ENCODE measurements at regions not wholly inside any gene's neighbourhood (a gene's known extent, or its start where the extent isn't known, plus 50 kb on each side); places are given as distances from the start of the nearest gene placed in this dataset.

DNA sequence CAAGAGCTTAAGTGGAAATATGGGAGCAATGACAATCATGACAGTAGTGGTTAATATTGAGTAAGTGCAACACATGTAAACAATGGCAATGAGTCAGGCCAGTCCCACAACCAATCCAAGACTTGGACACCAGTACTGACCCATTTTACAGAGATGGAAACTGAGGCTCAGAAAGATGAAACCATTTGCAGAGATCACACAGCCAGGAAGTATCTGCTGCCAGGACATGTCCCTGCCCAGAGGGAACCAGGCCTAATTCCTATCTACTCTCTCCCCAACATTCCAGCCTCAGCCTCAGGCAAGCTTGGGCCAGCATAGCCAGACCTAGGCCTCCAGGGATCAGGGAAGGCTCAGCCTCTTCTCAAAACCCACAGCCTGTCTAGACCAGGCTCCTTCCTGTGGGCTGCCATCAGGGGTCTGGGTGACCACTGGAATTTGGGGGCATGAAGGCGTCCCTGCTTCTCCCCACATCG is 395.1 kb downstream of the MN1 start:
- no peak overlapping the region for H3K27ac ChIP-seq (ENCODE audit: low read depth, low read length)
- H2BK15ac ChIP-seq (ENCODE audit: low read length), result peak overlapping the region; percentile 46; the same call in 1 of the 2 replicates
- no peak for TF ChIP-seq HDAC2 (IDR thresholded peaks at IDR 0.05; ENCODE audit: borderline replicate concordance in 1 of 2, low read depth in 2 of 2, low read length in 2 of 2)
- peak; percentile 65 for TF ChIP-seq KDM1A (IDR thresholded peaks at IDR 0.05; ENCODE audit: borderline replicate concordance, low read length)
- no peak for TF ChIP-seq CTBP2 (IDR thresholded peaks at IDR 0.05; ENCODE audit: borderline replicate concordance, insufficient read depth, insufficient read length, low read length)
- no peak for TF ChIP-seq SIRT6 (IDR thresholded peaks at IDR 0.05; ENCODE audit: low read length)
- no peak for TF ChIP-seq RXRA (IDR thresholded peaks at IDR 0.05; ENCODE audit: insufficient read depth, low read depth, low read length)
- H3K9ac ChIP-seq (replicated peaks in 1 of 4; ENCODE audit: extremely low read depth in 1 of 4, low read depth in 3 of 4, low read length in 3 of 4), result no peak overlapping the region
- no peak overlapping the region for H4K91ac ChIP-seq (replicated peaks; ENCODE audit: insufficient read length, low read length)
- H3K4me1 ChIP-seq (replicated peaks in 1 of 4; ENCODE audit: control insufficient read depth in 3 of 4, insufficient read depth in 4 of 4, low read length in 3 of 4), result peaks cover 0 to 4% (median 1%) of the 10 kb centered on the region in 4 experiments; a peak in 4 of 7 replicates
- H4K8ac ChIP-seq (ENCODE audit: extremely low read depth, insufficient read depth, low read length), result no peak overlapping the region
- H3K27me3 ChIP-seq (replicated peaks in 1 of 4; ENCODE audit: control insufficient read depth in 3 of 4, extremely low read depth in 1 of 4, insufficient read depth in 3 of 4, low read length in 3 of 4), result no peaks in the 10 kb centered on the region
- no peaks in the 10 kb centered on the region for H3K23me2 ChIP-seq (ENCODE audit: low read depth, low read length)
- ChIA-PET POLR2A (ENCODE audit: partially characterized antibody) (no interaction called here), CTCF (ENCODE audit: partially characterized antibody) (interaction anchor here (0.7 to 3.3 kb wide), 28 partner anchors 8 to 576 kb away, joined by 3 to 15 read pairs (median 4); no protein-coding TSS in a partner anchor)
- H3K36me3 ChIP-seq (ENCODE audit: control insufficient read depth in 2 of 4, insufficient read depth in 4 of 4, low read length in 3 of 4), result no peaks in the 10 kb centered on the region
- H3K79me2 ChIP-seq (ENCODE audit: control insufficient read depth in 1 of 2, insufficient read depth in 2 of 2, low read length in 2 of 2), result no peaks in the 10 kb centered on the region
- H3K14ac ChIP-seq (ENCODE audit: insufficient read length), result no peak overlapping the region
- H2BK20ac ChIP-seq (ENCODE audit: low read length), result peak overlapping the region; percentile 80; the same call in 1 of the 2 replicates
- H3K9me3 ChIP-seq (ENCODE audit: insufficient read depth in 2 of 2, low read depth in 1 of 2, low read length in 1 of 2), result no peaks in the 10 kb centered on the region
- H4K5ac ChIP-seq (ENCODE audit: insufficient read length, low read depth, low read length), result no peak overlapping the region
- no peak for DNase-seq (ENCODE audit: low read depth in 1 of 2, low spot score in 2 of 2)
- no peaks in the 10 kb centered on the region for H3K79me1 ChIP-seq (ENCODE audit: low read depth, low read length)
- no peak overlapping the region for H3K4me3 ChIP-seq (ENCODE audit: extremely low read depth in 1 of 4, insufficient read depth in 2 of 4, low read depth in 3 of 4, low read length in 4 of 4)
- H2BK5ac ChIP-seq (ENCODE audit: low read depth, low read length), result peak overlapping the region; percentile 52; the same call in 1 of the 2 replicates
- WGBS, 2 experiments (ENCODE audit: extremely low coverage in 1 of 2, insufficient coverage in 1 of 2, insufficient read length in 1 of 2, insufficient replicate concordance in 2 of 2, low coverage in 1 of 2, low lambda C conversion rate in 2 of 2, missing lambda C conversion rate in 1 of 2), result 94% methylated on average over 2 of the region's 2 CpGs; no CpG with 5 or more reads in 1 of the 2 experiments
- no peak overlapping the region for H3K56ac ChIP-seq (replicated peaks; ENCODE audit: insufficient read length, low read depth, low read length)
- H2AFZ ChIP-seq (ENCODE audit: low read length), result no peak overlapping the region
- no peak overlapping the region for H3K23ac ChIP-seq (ENCODE audit: insufficient read length)
- no peak overlapping the region for H3K4me2 ChIP-seq (ENCODE audit: insufficient read depth in 1 of 2, low read depth in 2 of 2, low read length in 2 of 2)
- H2AK5ac ChIP-seq (ENCODE audit: low read depth, low read length), result no peak overlapping the region
- no peak for FAIRE-seq
- H4K20me1 ChIP-seq (replicated peaks in 1 of 2; ENCODE audit: control insufficient read depth in 1 of 2, insufficient read depth in 2 of 2, low read length in 2 of 2), result no peaks in the 10 kb centered on the region
- peak overlapping the region; percentile 75; the same call in 1 of the 2 replicates for H2BK12ac ChIP-seq (ENCODE audit: low read depth, low read length)
- no peak overlapping the region for H3K4ac ChIP-seq (replicated peaks; ENCODE audit: insufficient read length, low read depth, low read length)
- H2BK120ac ChIP-seq (replicated peaks; ENCODE audit: low read depth, low read length), result no peak overlapping the region
- no peak overlapping the region for H3K18ac ChIP-seq (ENCODE audit: extremely low read depth, low read length)

Measured in H1 (cell line).